Liver (tissue), 3 donors: ENCODE measurements at regions not wholly inside any gene's neighbourhood (a gene's known extent, or its start where the extent isn't known, plus 50 kb on each side); places are given as distances from the start of the nearest gene placed in this dataset.

Experiments
- CTCF ChIP-seq: fragments of 150-350 bp; IDR thresholded peaks from 2 replicates; pipeline ENCODE4 v1.5.1; 2017; ENCODE audit warnings: improper control_type of control experiment, low read depth, low read length; ENCODE audit not compliant: missing input control
- JUND ChIP-seq, 2 donors: IDR thresholded peaks; 2 replicates each; pipeline ENCODE4 v1.6.1; 2016; ENCODE audit warnings: antibody characterized with exemption in 2 of 2
- donor health status: healthy.
- donor health status: healthy.

GRCh38 chr13:99829161-99829560, 142.4 kb downstream of the ZIC5 start:
- TF ChIP-seq JUND (IDR thresholded peaks at IDR 0.05), result no peak
- TF ChIP-seq CTCF, result no peak
